ENCODE measurements at regions not wholly inside any gene's neighbourhood (a gene's known extent, or its start where the extent isn't known, plus 50 kb on each side); places are given as distances from the start of the nearest gene placed in this dataset.

DNA sequence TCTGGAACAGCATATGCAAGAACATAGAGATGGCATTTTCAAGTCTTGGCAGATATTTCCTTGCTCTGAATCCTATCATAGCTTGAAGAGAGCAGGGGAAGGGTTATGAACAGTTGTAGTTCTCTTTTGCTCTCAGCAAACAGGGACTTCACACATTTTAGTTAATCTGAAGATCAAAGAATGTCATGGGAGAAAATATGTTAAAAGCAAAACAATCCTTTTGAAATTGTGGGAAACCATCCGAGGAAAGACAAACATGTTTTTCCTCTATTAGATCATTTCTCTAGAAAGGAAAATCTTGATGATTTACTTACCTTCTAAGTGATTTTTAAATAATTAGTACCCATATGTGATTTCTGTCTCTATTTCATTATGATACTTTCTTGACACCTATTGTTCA lies 77.8 kb upstream of the DCBLD2 start:
- peaks cover 6% of the 10 kb centered on the region for H3K4me1 ChIP-seq (ENCODE audit: control insufficient read depth, extremely low read depth, insufficient read depth, low read length)
- no peak overlapping the region for H3K4me2 ChIP-seq (ENCODE audit: extremely low read depth, insufficient read depth, low read length)

DNA sequence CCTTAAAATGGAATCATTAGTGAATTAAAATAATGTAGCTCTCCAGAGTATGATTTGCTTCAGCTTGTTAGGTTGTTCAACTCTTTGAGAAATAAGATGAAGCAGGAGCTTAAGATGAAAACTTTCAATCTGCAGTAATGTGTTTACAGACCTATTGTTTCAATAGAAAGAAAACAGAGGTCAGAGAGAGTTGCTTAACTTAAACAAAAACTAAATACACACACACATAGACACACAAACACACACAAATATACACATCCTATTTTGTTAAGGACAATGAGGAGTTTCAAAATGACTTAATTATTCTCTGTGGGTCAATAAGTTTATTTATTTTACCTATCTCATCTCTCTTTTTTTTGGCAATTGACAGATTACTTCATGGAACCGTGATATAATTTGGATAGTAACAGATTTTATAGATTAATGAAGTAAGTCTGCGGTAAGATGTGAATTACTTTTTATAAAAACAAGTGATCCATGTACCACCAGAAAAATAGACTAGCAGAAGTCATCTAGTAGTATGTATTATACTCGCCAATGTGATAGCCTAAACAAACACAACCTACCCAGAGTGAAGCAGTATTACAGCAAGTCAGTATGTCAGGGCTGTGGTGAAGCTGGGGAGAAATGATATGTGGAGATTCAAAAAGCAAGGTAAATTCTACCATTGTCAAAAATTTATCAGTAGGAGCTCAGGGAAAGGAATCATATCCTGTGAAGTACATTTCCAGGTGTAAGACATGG lies 76.7 kb upstream of the DCBLD2 start:
- H2AFZ ChIP-seq (ENCODE audit: low read length) = no peak overlapping the region
- H3K27ac ChIP-seq (ENCODE audit: insufficient read depth, low read length) = peak overlapping the region; percentile 48
- no peaks in the 10 kb centered on the region for H3K36me3 ChIP-seq (ENCODE audit: control insufficient read depth, insufficient read depth, low read length)
- H3K4me2 ChIP-seq (ENCODE audit: extremely low read depth, insufficient read depth, low read length) = peak overlapping the region; percentile 40
- TF ChIP-seq EZH2 (IDR thresholded peaks at IDR 0.05; ENCODE audit: low read length, missing control alignments) = no peak
- TF ChIP-seq, protein P1, sequence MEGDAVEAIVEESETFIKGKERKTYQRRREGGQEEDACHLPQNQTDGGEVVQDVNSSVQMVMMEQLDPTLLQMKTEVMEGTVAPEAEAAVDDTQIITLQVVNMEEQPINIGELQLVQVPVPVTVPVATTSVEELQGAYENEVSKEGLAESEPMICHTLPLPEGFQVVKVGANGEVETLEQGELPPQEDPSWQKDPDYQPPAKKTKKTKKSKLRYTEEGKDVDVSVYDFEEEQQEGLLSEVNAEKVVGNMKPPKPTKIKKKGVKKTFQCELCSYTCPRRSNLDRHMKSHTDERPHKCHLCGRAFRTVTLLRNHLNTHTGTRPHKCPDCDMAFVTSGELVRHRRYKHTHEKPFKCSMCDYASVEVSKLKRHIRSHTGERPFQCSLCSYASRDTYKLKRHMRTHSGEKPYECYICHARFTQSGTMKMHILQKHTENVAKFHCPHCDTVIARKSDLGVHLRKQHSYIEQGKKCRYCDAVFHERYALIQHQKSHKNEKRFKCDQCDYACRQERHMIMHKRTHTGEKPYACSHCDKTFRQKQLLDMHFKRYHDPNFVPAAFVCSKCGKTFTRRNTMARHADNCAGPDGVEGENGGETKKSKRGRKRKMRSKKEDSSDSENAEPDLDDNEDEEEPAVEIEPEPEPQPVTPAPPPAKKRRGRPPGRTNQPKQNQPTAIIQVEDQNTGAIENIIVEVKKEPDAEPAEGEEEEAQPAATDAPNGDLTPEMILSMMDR (conservative IDR thresholded peaks at IDR 0.05 in 1 of 2, IDR thresholded peaks at IDR 0.05 in 1 of 2; ENCODE audit: low read depth in 1 of 2, low read length in 2 of 2) = no peak
- no peaks in the 10 kb centered on the region for H4K20me1 ChIP-seq (ENCODE audit: control insufficient read depth, extremely low read depth, insufficient read depth, low read length)
- H3K4me1 ChIP-seq (ENCODE audit: control insufficient read depth, extremely low read depth, insufficient read depth, low read length) = peaks cover 6% of the 10 kb centered on the region
- no peak overlapping the region for H3K9ac ChIP-seq (ENCODE audit: insufficient read depth, low read length)
- peaks cover 2% of the 10 kb centered on the region for H3K79me2 ChIP-seq (ENCODE audit: control insufficient read depth, insufficient read depth, low read length)
- peak in 1 of 2 donors; percentile 60 for DNase-seq (ENCODE audit: low read depth in 2 of 2)
- H3K9me3 ChIP-seq (ENCODE audit: control insufficient read depth, insufficient read depth, low read depth, low read length) = no peaks in the 10 kb centered on the region
- no peak overlapping the region for H3K4me3 ChIP-seq (replicated peaks in 1 of 4; ENCODE audit: control extremely low read depth in 1 of 4, insufficient read depth in 1 of 4, low read depth in 3 of 4, low read length in 4 of 4)
- H3K27me3 ChIP-seq (ENCODE audit: control insufficient read depth, insufficient read depth, low read length) = no peaks in the 10 kb centered on the region

More for the DNA sequence above, 77.8 kb upstream of the DCBLD2 start:
- H3K4me3 ChIP-seq (replicated peaks in 1 of 4; ENCODE audit: control extremely low read depth in 1 of 4, insufficient read depth in 1 of 4, low read depth in 3 of 4, low read length in 4 of 4) = no peak overlapping the region
- H4K20me1 ChIP-seq (ENCODE audit: control insufficient read depth, extremely low read depth, insufficient read depth, low read length) = no peaks in the 10 kb centered on the region
- no peak for DNase-seq (ENCODE audit: low read depth in 2 of 2)
- H3K9ac ChIP-seq (ENCODE audit: insufficient read depth, low read length) = no peak overlapping the region
- no peak overlapping the region for H2AFZ ChIP-seq (ENCODE audit: low read length)
- peaks cover 4% of the 10 kb centered on the region for H3K79me2 ChIP-seq (ENCODE audit: control insufficient read depth, insufficient read depth, low read length)
- TF ChIP-seq EZH2 (IDR thresholded peaks at IDR 0.05; ENCODE audit: low read length, missing control alignments) = no peak
- TF ChIP-seq, protein P1 (conservative IDR thresholded peaks at IDR 0.05 in 1 of 2, IDR thresholded peaks at IDR 0.05 in 1 of 2; ENCODE audit: low read depth in 1 of 2, low read length in 2 of 2) = no peak
- H3K27me3 ChIP-seq (ENCODE audit: control insufficient read depth, insufficient read depth, low read length) = no peaks in the 10 kb centered on the region
- H3K27ac ChIP-seq (ENCODE audit: insufficient read depth, low read length) = no peak overlapping the region
- H3K9me3 ChIP-seq (ENCODE audit: control insufficient read depth, insufficient read depth, low read depth, low read length) = no peaks in the 10 kb centered on the region
- H3K36me3 ChIP-seq (ENCODE audit: control insufficient read depth, insufficient read depth, low read length) = no peaks in the 10 kb centered on the region

DNA sequence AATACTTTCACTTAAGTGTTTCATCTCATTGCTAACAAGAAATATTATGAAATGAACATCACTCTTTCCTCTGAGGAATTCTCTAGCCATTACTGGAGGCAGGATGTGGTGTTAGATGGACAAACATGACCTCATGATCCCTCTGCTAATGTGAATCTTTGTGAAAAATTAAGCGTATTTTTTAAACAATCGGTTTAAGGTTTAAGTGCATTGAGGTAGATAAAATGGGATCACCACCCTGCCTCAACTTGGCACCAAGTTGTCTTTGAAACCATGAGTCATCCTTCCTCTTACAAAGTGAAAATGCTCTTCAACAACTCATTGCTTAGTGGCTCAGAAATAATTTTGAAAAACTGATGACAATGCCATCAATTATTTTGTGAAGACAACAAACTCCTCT lies 76.0 kb upstream of the DCBLD2 start:
- no peaks in the 10 kb centered on the region for H3K9me3 ChIP-seq (ENCODE audit: control insufficient read depth, insufficient read depth, low read depth, low read length)
- no peak overlapping the region for H3K4me3 ChIP-seq (replicated peaks in 1 of 4; ENCODE audit: control extremely low read depth in 1 of 4, insufficient read depth in 1 of 4, low read depth in 3 of 4, low read length in 4 of 4)
- H3K4me1 ChIP-seq (ENCODE audit: control insufficient read depth, extremely low read depth, insufficient read depth, low read length) = peaks cover 7% of the 10 kb centered on the region
- no peak overlapping the region for H3K9ac ChIP-seq (ENCODE audit: insufficient read depth, low read length)
- H3K27ac ChIP-seq (ENCODE audit: insufficient read depth, low read length) = peak overlapping the region; percentile 48
- no peaks in the 10 kb centered on the region for H4K20me1 ChIP-seq (ENCODE audit: control insufficient read depth, extremely low read depth, insufficient read depth, low read length)
- peak; percentile 85 to 99 for DNase-seq (ENCODE audit: low read depth in 2 of 2)
- H3K79me2 ChIP-seq (ENCODE audit: control insufficient read depth, insufficient read depth, low read length) = peaks cover 2% of the 10 kb centered on the region
- peak overlapping the region; percentile 40 for H3K4me2 ChIP-seq (ENCODE audit: extremely low read depth, insufficient read depth, low read length)
- no peaks in the 10 kb centered on the region for H3K27me3 ChIP-seq (ENCODE audit: control insufficient read depth, insufficient read depth, low read length)
- TF ChIP-seq, protein P1 (conservative IDR thresholded peaks at IDR 0.05 in 1 of 2, IDR thresholded peaks at IDR 0.05 in 1 of 2; ENCODE audit: low read depth in 1 of 2, low read length in 2 of 2) = no peak
- TF ChIP-seq EZH2 (IDR thresholded peaks at IDR 0.05; ENCODE audit: low read length, missing control alignments) = no peak
- no peak overlapping the region for H2AFZ ChIP-seq (ENCODE audit: low read length)
- H3K36me3 ChIP-seq (ENCODE audit: control insufficient read depth, insufficient read depth, low read length) = no peaks in the 10 kb centered on the region
